ENCODE measurements at regions not wholly inside any gene's neighbourhood (a gene's known extent, or its start where the extent isn't known, plus 50 kb on each side); places are given as distances from the start of the nearest gene placed in this dataset.

GRCh38 chr4:38189445-38189844 lies 229.2 kb downstream of the PTTG2 start:
- no peak for DNase-seq

GRCh38 chr4:38190717-38191178 lies 230.6 kb downstream of the PTTG2 start:
- DNase-seq: no peak

GRCh38 chr4:38192516-38192915 lies 232.3 kb downstream of the PTTG2 start:
- DNase-seq: no peak

- no peak for DNase-seq
Observed at GRCh38 chr4:38193236-38193863, 233.2 kb downstream of the PTTG2 start.

GRCh38 chr4:38194047-38194602 lies 233.9 kb downstream of the PTTG2 start:
- no peak for DNase-seq

- no peak for DNase-seq
Observed at GRCh38 chr4:38195486-38195885, 235.3 kb downstream of the PTTG2 start.

- DNase-seq: no peak
Observed at GRCh38 chr4:38195911-38196310, 235.7 kb downstream of the PTTG2 start.

- DNase-seq: no peak
Observed at GRCh38 chr4:38202242-38202641, 242.0 kb downstream of the PTTG2 start.

GRCh38 chr4:38203609-38204008 lies 243.4 kb downstream of the PTTG2 start:
- no peak for DNase-seq

- DNase-seq: no peak
Observed at GRCh38 chr4:38204339-38205035, 244.3 kb downstream of the PTTG2 start.

GRCh38 chr4:38205261-38205660 lies 245.1 kb downstream of the PTTG2 start:
- DNase-seq: no peak

GRCh38 chr4:38207110-38207457 lies 246.9 kb downstream of the PTTG2 start:
- DNase-seq: no peak

GRCh38 chr4:38209654-38210053 lies 249.5 kb downstream of the PTTG2 start:
- no peak for DNase-seq

- DNase-seq: no peak
Observed at GRCh38 chr4:38210396-38211114, 250.4 kb downstream of the PTTG2 start.

- DNase-seq: no peak
Observed at GRCh38 chr4:38211885-38212284, 251.7 kb downstream of the PTTG2 start.

- no peak for DNase-seq
Observed at GRCh38 chr4:38213083-38213805, 253.0 kb downstream of the PTTG2 start.

- DNase-seq: no peak
Observed at GRCh38 chr4:38222892-38223291, 262.7 kb downstream of the PTTG2 start.

- no peak for DNase-seq
Observed at GRCh38 chr4:38223306-38223705, 263.1 kb downstream of the PTTG2 start.

GRCh38 chr4:38223782-38224236 lies 263.6 kb downstream of the PTTG2 start:
- no peak for DNase-seq

- DNase-seq: no peak
Observed at GRCh38 chr4:38224850-38225249, 264.7 kb downstream of the PTTG2 start.

- no peak for DNase-seq
Observed at GRCh38 chr4:38226170-38226569, 266.0 kb downstream of the PTTG2 start.

- DNase-seq: no peak
Observed at GRCh38 chr4:38230121-38230801, 270.1 kb downstream of the PTTG2 start.

Data from CD4-positive, alpha-beta T cell treated with Interleukin-1 beta for 1 hour (primary cell).